Peyer's patch (tissue), 4 donors: ENCODE measurements at regions not wholly inside any gene's neighbourhood (a gene's known extent, or its start where the extent isn't known, plus 50 kb on each side); places are given as distances from the start of the nearest gene placed in this dataset.

Source experiments
- POLR2A ChIP-seq, 2 donors: fragments of 450-650 bp; IDR thresholded peaks; one replicate each; pipeline ENCODE4 v1.5.1; 2017; ENCODE audit warnings: antibody characterized with exemption in 2 of 2, mild to moderate bottlenecking in 2 of 2, moderate library complexity in 2 of 2
- TF ChIP-seq, protein P1 (sequence below), 6 experiments: fragments of 450-650 bp in 4 of 6; fragments of 200-600 bp in 2 of 6; sonication (generic) in 1 of 6; IDR thresholded peaks; one replicate each; pipeline ENCODE4 v1.5.1; 2017 to 2019; ENCODE audit warnings: antibody characterized with exemption in 6 of 6, mild to moderate bottlenecking in 3 of 6, moderate library complexity in 1 of 6

DNA sequence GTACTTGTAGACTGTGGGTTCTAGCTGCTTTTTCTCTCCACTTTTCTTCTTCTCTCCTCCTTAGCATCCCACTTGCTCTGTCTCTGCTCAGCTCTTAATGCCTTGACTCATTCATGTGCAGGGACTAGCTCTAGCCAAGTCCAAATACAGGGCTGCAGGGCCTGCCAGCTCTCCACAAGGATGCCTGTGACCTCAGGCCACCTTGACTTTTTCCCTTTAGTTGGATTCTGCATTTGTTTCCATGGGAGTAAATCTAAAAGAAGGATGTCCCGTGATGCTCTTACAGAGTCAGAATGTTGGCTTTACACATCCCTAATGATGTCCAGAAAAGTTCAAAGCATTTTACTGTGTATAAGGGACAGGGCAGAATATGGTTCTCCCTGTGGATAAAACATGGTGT lies 101.8 kb upstream of the PREP start:
- TF ChIP-seq, protein P1, sequence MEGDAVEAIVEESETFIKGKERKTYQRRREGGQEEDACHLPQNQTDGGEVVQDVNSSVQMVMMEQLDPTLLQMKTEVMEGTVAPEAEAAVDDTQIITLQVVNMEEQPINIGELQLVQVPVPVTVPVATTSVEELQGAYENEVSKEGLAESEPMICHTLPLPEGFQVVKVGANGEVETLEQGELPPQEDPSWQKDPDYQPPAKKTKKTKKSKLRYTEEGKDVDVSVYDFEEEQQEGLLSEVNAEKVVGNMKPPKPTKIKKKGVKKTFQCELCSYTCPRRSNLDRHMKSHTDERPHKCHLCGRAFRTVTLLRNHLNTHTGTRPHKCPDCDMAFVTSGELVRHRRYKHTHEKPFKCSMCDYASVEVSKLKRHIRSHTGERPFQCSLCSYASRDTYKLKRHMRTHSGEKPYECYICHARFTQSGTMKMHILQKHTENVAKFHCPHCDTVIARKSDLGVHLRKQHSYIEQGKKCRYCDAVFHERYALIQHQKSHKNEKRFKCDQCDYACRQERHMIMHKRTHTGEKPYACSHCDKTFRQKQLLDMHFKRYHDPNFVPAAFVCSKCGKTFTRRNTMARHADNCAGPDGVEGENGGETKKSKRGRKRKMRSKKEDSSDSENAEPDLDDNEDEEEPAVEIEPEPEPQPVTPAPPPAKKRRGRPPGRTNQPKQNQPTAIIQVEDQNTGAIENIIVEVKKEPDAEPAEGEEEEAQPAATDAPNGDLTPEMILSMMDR (IDR thresholded peaks at IDR 0.05): no peak
- no peak for TF ChIP-seq POLR2A (IDR thresholded peaks at IDR 0.05)
